ENCODE measurements at regions not wholly inside any gene's neighbourhood (a gene's known extent, or its start where the extent isn't known, plus 50 kb on each side); places are given as distances from the start of the nearest gene placed in this dataset.

GRCh38 chr2:176412136-176412535 lies 142.9 kb downstream of the MTX2 start:
- DNase-seq (no peak), ATAC-seq (no peak)
- intact Hi-C loops (cut with DNase I): no loop called here
- Histone ChIP-seq H3K27ac (ENCODE audit: low read length) (no peak overlapping the region), H3K27me3 (ENCODE audit: control insufficient read depth, insufficient read depth) (no peaks in the 10 kb centered on the region), H3K4me1 (ENCODE audit: control insufficient read depth, insufficient read depth, low read length) (no peaks in the 10 kb centered on the region), H3K9me3 (ENCODE audit: control insufficient read depth, low read length) (no peaks in the 10 kb centered on the region), H3K4me3 (ENCODE audit: low read length) (no peak overlapping the region)

- H3K27ac ChIP-seq (ENCODE audit: low read length): no peak overlapping the region
- intact Hi-C loops (cut with DNase I): no loop called here
- 71% methylated on average over 4 of the region's 4 CpGs for WGBS
- no peaks in the 10 kb centered on the region for H3K9me3 ChIP-seq (ENCODE audit: control insufficient read depth, low read length)
- no peak overlapping the region for H3K4me3 ChIP-seq (ENCODE audit: low read length)
- H3K27me3 ChIP-seq (ENCODE audit: control insufficient read depth, insufficient read depth): no peaks in the 10 kb centered on the region
- ATAC-seq (no peak), DNase-seq (no peak)
- no peaks in the 10 kb centered on the region for H3K4me1 ChIP-seq (ENCODE audit: control insufficient read depth, insufficient read depth, low read length)
Observed at GRCh38 chr2:176413786-176414185, 144.5 kb downstream of the MTX2 start.

GRCh38 chr2:176414641-176415040 lies 145.4 kb downstream of the MTX2 start:
- intact Hi-C loops (cut with DNase I): no loop called here
- WGBS: 72% methylated on average over 3 of the region's 3 CpGs
- no peaks in the 10 kb centered on the region for H3K4me1 ChIP-seq (ENCODE audit: control insufficient read depth, insufficient read depth, low read length)
- ATAC-seq (no peak), DNase-seq (no peak)
- no peak overlapping the region for H3K27ac ChIP-seq (ENCODE audit: low read length)
- no peaks in the 10 kb centered on the region for H3K9me3 ChIP-seq (ENCODE audit: control insufficient read depth, low read length)
- H3K4me3 ChIP-seq (ENCODE audit: low read length): no peak overlapping the region
- no peaks in the 10 kb centered on the region for H3K27me3 ChIP-seq (ENCODE audit: control insufficient read depth, insufficient read depth)

- H3K9me3 ChIP-seq (ENCODE audit: control insufficient read depth, low read length): no peaks in the 10 kb centered on the region
- WGBS: 74% methylated on average over 8 of the region's 8 CpGs
- H3K27me3 ChIP-seq (ENCODE audit: control insufficient read depth, insufficient read depth): no peaks in the 10 kb centered on the region
- H3K4me1 ChIP-seq (ENCODE audit: control insufficient read depth, insufficient read depth, low read length): no peaks in the 10 kb centered on the region
- intact Hi-C loops (cut with DNase I): no loop called here
- DNase-seq (no peak), ATAC-seq (no peak)
- no peak overlapping the region for H3K27ac ChIP-seq (ENCODE audit: low read length)
- no peak overlapping the region for H3K4me3 ChIP-seq (ENCODE audit: low read length)
Observed at GRCh38 chr2:176415174-176415895, 146.1 kb downstream of the MTX2 start.

GRCh38 chr2:176415937-176416499 lies 146.8 kb downstream of the MTX2 start:
- Histone ChIP-seq H3K4me1 (ENCODE audit: control insufficient read depth, insufficient read depth, low read length) (no peaks in the 10 kb centered on the region), H3K9me3 (ENCODE audit: control insufficient read depth, low read length) (no peaks in the 10 kb centered on the region), H3K4me3 (ENCODE audit: low read length) (no peak overlapping the region), H3K27me3 (ENCODE audit: control insufficient read depth, insufficient read depth) (no peaks in the 10 kb centered on the region), H3K27ac (ENCODE audit: low read length) (no peak overlapping the region)
- intact Hi-C loops (cut with DNase I): no loop called here
- DNase-seq (no peak), ATAC-seq (no peak)
- WGBS: 95% methylated on average over 3 of the region's 3 CpGs

- intact Hi-C loops (cut with DNase I): no loop called here
- WGBS: 96% methylated on average over 6 of the region's 6 CpGs
- no peak for ATAC-seq
Observed at GRCh38 chr2:176418768-176419167, 149.5 kb downstream of the MTX2 start.

GRCh38 chr2:176419591-176420071 lies 150.4 kb downstream of the MTX2 start:
- intact Hi-C loops (cut with DNase I): no loop called here
- no peak for ATAC-seq
- no peak for DNase-seq
- no peaks in the 10 kb centered on the region for H3K27me3 ChIP-seq (ENCODE audit: control insufficient read depth, insufficient read depth)
- H3K27ac ChIP-seq (ENCODE audit: low read length): no peak overlapping the region
- 69% methylated on average over 4 of the region's 4 CpGs for WGBS
- H3K4me1 ChIP-seq (ENCODE audit: control insufficient read depth, insufficient read depth, low read length): no peaks in the 10 kb centered on the region
- no peaks in the 10 kb centered on the region for H3K9me3 ChIP-seq (ENCODE audit: control insufficient read depth, low read length)
- no peak overlapping the region for H3K4me3 ChIP-seq (ENCODE audit: low read length)

More at GRCh38 chr2:176418768-176419167, 149.5 kb downstream of the MTX2 start:
- H3K4me1 ChIP-seq (ENCODE audit: control insufficient read depth, insufficient read depth, low read length): no peaks in the 10 kb centered on the region
- DNase-seq: no peak
- no peak overlapping the region for H3K4me3 ChIP-seq (ENCODE audit: low read length)
- no peaks in the 10 kb centered on the region for H3K9me3 ChIP-seq (ENCODE audit: control insufficient read depth, low read length)
- H3K27ac ChIP-seq (ENCODE audit: low read length): no peak overlapping the region
- H3K27me3 ChIP-seq (ENCODE audit: control insufficient read depth, insufficient read depth): no peaks in the 10 kb centered on the region

- Histone ChIP-seq H3K27me3 (ENCODE audit: control insufficient read depth, insufficient read depth) (no peaks in the 10 kb centered on the region), H3K4me3 (ENCODE audit: low read length) (no peak overlapping the region), H3K9me3 (ENCODE audit: control insufficient read depth, low read length) (no peaks in the 10 kb centered on the region), H3K4me1 (ENCODE audit: control insufficient read depth, insufficient read depth, low read length) (no peaks in the 10 kb centered on the region), H3K27ac (ENCODE audit: low read length) (no peak overlapping the region)
- intact Hi-C loops (cut with DNase I): no loop called here
- 88% methylated on average over 5 of the region's 5 CpGs for WGBS
- ATAC-seq (no peak), DNase-seq (no peak)
Observed at GRCh38 chr2:176421297-176422050, 152.2 kb downstream of the MTX2 start.

- no peaks in the 10 kb centered on the region for H3K9me3 ChIP-seq (ENCODE audit: control insufficient read depth, low read length)
- DNase-seq: no peak
- 39% methylated on average over 2 of the region's 2 CpGs for WGBS
- H3K27me3 ChIP-seq (ENCODE audit: control insufficient read depth, insufficient read depth): no peaks in the 10 kb centered on the region
- H3K27ac ChIP-seq (ENCODE audit: low read length): no peak overlapping the region
- intact Hi-C loops (cut with DNase I): no loop called here
- no peak overlapping the region for H3K4me3 ChIP-seq (ENCODE audit: low read length)
- no peaks in the 10 kb centered on the region for H3K4me1 ChIP-seq (ENCODE audit: control insufficient read depth, insufficient read depth, low read length)
- no peak for ATAC-seq
Observed at GRCh38 chr2:176423819-176424218, 154.6 kb downstream of the MTX2 start.

GRCh38 chr2:176424746-176425145 lies 155.5 kb downstream of the MTX2 start:
- H3K27me3 ChIP-seq (ENCODE audit: control insufficient read depth, insufficient read depth): no peaks in the 10 kb centered on the region
- H3K4me3 ChIP-seq (ENCODE audit: low read length): no peak overlapping the region
- intact Hi-C loops (cut with DNase I): no loop called here
- H3K9me3 ChIP-seq (ENCODE audit: control insufficient read depth, low read length): no peaks in the 10 kb centered on the region
- H3K27ac ChIP-seq (ENCODE audit: low read length): no peak overlapping the region
- DNase-seq (no peak), ATAC-seq (no peak)
- WGBS: 42% methylated on average over 2 of the region's 2 CpGs
- no peaks in the 10 kb centered on the region for H3K4me1 ChIP-seq (ENCODE audit: control insufficient read depth, insufficient read depth, low read length)

- no peaks in the 10 kb centered on the region for H3K9me3 ChIP-seq (ENCODE audit: control insufficient read depth, low read length)
- WGBS: 88% methylated on average over 2 of the region's 2 CpGs
- no peaks in the 10 kb centered on the region for H3K4me1 ChIP-seq (ENCODE audit: control insufficient read depth, insufficient read depth, low read length)
- H3K27me3 ChIP-seq (ENCODE audit: control insufficient read depth, insufficient read depth): no peaks in the 10 kb centered on the region
- DNase-seq (no peak), ATAC-seq (no peak)
- intact Hi-C loops (cut with DNase I): no loop called here
- no peak overlapping the region for H3K27ac ChIP-seq (ENCODE audit: low read length)
- no peak overlapping the region for H3K4me3 ChIP-seq (ENCODE audit: low read length)
Observed at GRCh38 chr2:176427549-176427948, 158.3 kb downstream of the MTX2 start.
